ENCODE measurements at regions not wholly inside any gene's neighbourhood (a gene's known extent, or its start where the extent isn't known, plus 50 kb on each side); places are given as distances from the start of the nearest gene placed in this dataset.

GRCh38 chr2:58812771-58813344, 571.7 kb upstream of the FANCL start:
- Histone ChIP-seq H3K9me3 (no peaks in the 10 kb centered on the region), H3K4me3 (no peak overlapping the region), H3K27ac (no peak overlapping the region), H3K27me3 (no peaks in the 10 kb centered on the region), H3K36me3 (no peaks in the 10 kb centered on the region), H3K4me1 (no peaks in the 10 kb centered on the region)
- intact Hi-C loops (cut with DNase I; ENCODE audit: low total_unique reads), result no loop called here
- 50 to 56% methylated on average over 4 of the region's 4 CpGs for WGBS, 2 donors (ENCODE audit: low coverage in 1 of 2)
- TF ChIP-seq EP300 (IDR thresholded peaks at IDR 0.05; ENCODE audit: low read depth) (no peak), CTCF (IDR thresholded peaks at IDR 0.05) (no peak), POLR2A (IDR thresholded peaks at IDR 0.05) (no peak), POLR2AphosphoS5 (IDR thresholded peaks at IDR 0.05) (no peak)
- no peak for DNase-seq
- in situ Hi-C loops (cut with MboI; ENCODE audit: low pct_ligation_motif_present in 1 of 4, low pct_unique_long_range_greater_than_20kb in 1 of 4, low sequenced_read_pairs in 3 of 4), result no loop called here

- whole genome bisulfite sequencing, 2 donors (ENCODE audit: low coverage in 1 of 2), result 55 to 89% methylated on average over 1 of the region's 1 CpG
- DNase-seq, result no peak
- Histone ChIP-seq H3K4me3 (no peak overlapping the region), H3K4me1 (no peaks in the 10 kb centered on the region), H3K9me3 (no peaks in the 10 kb centered on the region), H3K36me3 (no peaks in the 10 kb centered on the region), H3K27ac (no peak overlapping the region), H3K27me3 (no peaks in the 10 kb centered on the region)
- intact Hi-C loops (cut with DNase I; ENCODE audit: low total_unique reads) (no loop called here), in situ Hi-C loops (cut with MboI; ENCODE audit: low pct_ligation_motif_present in 1 of 4, low pct_unique_long_range_greater_than_20kb in 1 of 4, low sequenced_read_pairs in 3 of 4) (no loop called here)
- no peak for TF ChIP-seq POLR2A (IDR thresholded peaks at IDR 0.05)
Measured at GRCh38 chr2:58805126-58805525, 564.0 kb upstream of the FANCL start.

GRCh38 chr2:58803192-58803591, 562.1 kb upstream of the FANCL start:
- Histone ChIP-seq H3K27ac (no peak overlapping the region), H3K9me3 (no peaks in the 10 kb centered on the region), H3K36me3 (no peaks in the 10 kb centered on the region), H3K27me3 (no peaks in the 10 kb centered on the region), H3K4me3 (no peak overlapping the region), H3K4me1 (no peaks in the 10 kb centered on the region)
- WGBS, 2 donors (ENCODE audit: low coverage in 1 of 2), result 37 to 74% methylated on average over 2 of the region's 2 CpGs
- no peak for TF ChIP-seq EP300 (IDR thresholded peaks at IDR 0.05; ENCODE audit: low read depth)
- no peak for TF ChIP-seq CTCF (IDR thresholded peaks at IDR 0.05)
- no peak for TF ChIP-seq POLR2AphosphoS5 (IDR thresholded peaks at IDR 0.05)
- intact Hi-C loops (cut with DNase I; ENCODE audit: low total_unique reads), result no loop called here
- DNase-seq, result no peak
- in situ Hi-C loops (cut with MboI; ENCODE audit: low pct_ligation_motif_present in 1 of 4, low pct_unique_long_range_greater_than_20kb in 1 of 4, low sequenced_read_pairs in 3 of 4), result no loop called here

- in situ Hi-C loops (cut with MboI; ENCODE audit: low pct_ligation_motif_present in 1 of 4, low pct_unique_long_range_greater_than_20kb in 1 of 4, low sequenced_read_pairs in 3 of 4) (no loop called here), intact Hi-C loops (cut with DNase I; ENCODE audit: low total_unique reads) (no loop called here)
- 56 to 63% methylated on average over 4 of the region's 4 CpGs for WGBS, 2 donors (ENCODE audit: low coverage in 1 of 2)
- Histone ChIP-seq H3K36me3 (no peaks in the 10 kb centered on the region), H3K4me1 (no peaks in the 10 kb centered on the region), H3K9me3 (no peaks in the 10 kb centered on the region), H3K27ac (no peak overlapping the region), H3K4me3 (no peak overlapping the region), H3K27me3 (no peaks in the 10 kb centered on the region)
- no peak for DNase-seq
- TF ChIP-seq POLR2A (IDR thresholded peaks at IDR 0.05), result no peak
Measured at GRCh38 chr2:58800881-58801280, 559.8 kb upstream of the FANCL start.

- Histone ChIP-seq H3K36me3 (no peaks in the 10 kb centered on the region), H3K4me3 (no peak overlapping the region), H3K4me1 (no peaks in the 10 kb centered on the region), H3K27me3 (no peaks in the 10 kb centered on the region), H3K9me3 (no peaks in the 10 kb centered on the region), H3K27ac (no peak overlapping the region)
- intact Hi-C loops (cut with DNase I; ENCODE audit: low total_unique reads) (loop anchor here (10.0 kb wide), 1 partner anchor 1846 kb away; no protein-coding TSS in a partner anchor), in situ Hi-C loops (cut with MboI; ENCODE audit: low pct_ligation_motif_present in 1 of 4, low pct_unique_long_range_greater_than_20kb in 1 of 4, low sequenced_read_pairs in 3 of 4) (no loop called here)
- 91 to 92% methylated on average over 5 to 6 of the region's 6 CpGs for WGBS, 2 donors (ENCODE audit: low coverage in 1 of 2)
- no peak for TF ChIP-seq CTCF (IDR thresholded peaks at IDR 0.05)
- TF ChIP-seq POLR2A (IDR thresholded peaks at IDR 0.05), result no peak
- TF ChIP-seq EP300 (IDR thresholded peaks at IDR 0.05; ENCODE audit: low read depth), result no peak
- TF ChIP-seq POLR2AphosphoS5 (IDR thresholded peaks at IDR 0.05), result no peak
- no peak for DNase-seq
Measured at GRCh38 chr2:58798676-58799208, 557.6 kb upstream of the FANCL start.

Data from transverse colon (tissue), 4 donors.